ENCODE measurements at regions not wholly inside any gene's neighbourhood (a gene's known extent, or its start where the extent isn't known, plus 50 kb on each side); places are given as distances from the start of the nearest gene placed in this dataset.

- TF ChIP-seq CTCF (IDR thresholded peaks at IDR 0.05; ENCODE audit: control extremely low read depth in 1 of 3, insufficient read depth in 1 of 3, low read depth in 1 of 3, low read length in 3 of 3) (no peak), ZNF274 (IDR thresholded peaks at IDR 0.05; ENCODE audit: borderline replicate concordance, extremely low read depth, low read length) (no peak), RXRA (IDR thresholded peaks at IDR 0.05; ENCODE audit: insufficient read depth, low read depth, low read length) (no peak), RFX5 (IDR thresholded peaks at IDR 0.05; ENCODE audit: borderline replicate concordance, low read depth, low read length) (no peak), EZH2 (IDR thresholded peaks at IDR 0.05; ENCODE audit: low read depth, low read length, severe bottlenecking) (no peak), ATF3 (IDR thresholded peaks at IDR 0.05; ENCODE audit: insufficient read depth, low read depth, low read length) (no peak), PHF8 (conservative IDR thresholded peaks at IDR 0.05; ENCODE audit: low read depth, low read length) (no peak), RBBP5 (IDR thresholded peaks at IDR 0.05; ENCODE audit: borderline replicate concordance, low read depth, low read length) (no peak), POLR2A (IDR thresholded peaks at IDR 0.05; ENCODE audit: control extremely low read depth in 1 of 2, low read depth in 2 of 2, low read length in 2 of 2) (no peak), POLR2AphosphoS5 (IDR thresholded peaks at IDR 0.05; ENCODE audit: low read depth, low read length) (no peak), JUND (IDR thresholded peaks at IDR 0.05; ENCODE audit: low read length) (no peak)
Measured at GRCh38 chr6:169976301-169977081, 225.1 kb downstream of the ERMARD start.

Data from H1 (cell line).